Liver (tissue), 3 donors: ENCODE measurements at regions not wholly inside any gene's neighbourhood (a gene's known extent, or its start where the extent isn't known, plus 50 kb on each side); places are given as distances from the start of the nearest gene placed in this dataset.

Source experiments
- CTCF ChIP-seq: fragments of 150-350 bp; IDR thresholded peaks from 2 replicates; pipeline ENCODE4 v1.5.1; 2017; ENCODE audit warnings: improper control_type of control experiment, low read depth, low read length; ENCODE audit not compliant: missing input control
- EGR1 ChIP-seq, 2 donors: IDR thresholded peaks; 2 replicates each; pipeline ENCODE4 v1.6.1; 2016 to 2018; ENCODE audit warnings: antibody characterized with exemption in 2 of 2, low read depth in 2 of 2
- FOXA2 ChIP-seq: IDR thresholded peaks from 2 replicates; pipeline ENCODE4 v1.6.1; 2016; ENCODE audit warnings: antibody characterized with exemption
- JUND ChIP-seq, 2 donors: IDR thresholded peaks; 2 replicates each; pipeline ENCODE4 v1.6.1; 2016; ENCODE audit warnings: antibody characterized with exemption in 2 of 2
- MAX ChIP-seq: IDR thresholded peaks from 2 replicates; pipeline ENCODE4 v1.6.1; 2016; ENCODE audit warnings: antibody characterized with exemption
- REST ChIP-seq: IDR thresholded peaks from 2 replicates; pipeline ENCODE4 v1.6.1; 2016; ENCODE audit warnings: antibody characterized with exemption, mild to moderate bottlenecking
- YY1 ChIP-seq: IDR thresholded peaks from 2 replicates; pipeline ENCODE4 v1.6.1; 2016; ENCODE audit warnings: antibody characterized with exemption, mild to moderate bottlenecking
- donor health status: healthy.
- donor health status: healthy.

GRCh38 chr13:43984292-43984691 is 104.6 kb downstream of the LACC1 start:
- TF ChIP-seq CTCF (no peak), YY1 (no peak), JUND (IDR thresholded peaks at IDR 0.05) (no peak), FOXA2 (no peak), REST (no peak), MAX (no peak), EGR1 (IDR thresholded peaks at IDR 0.05; ENCODE audit: low read depth in 2 of 2) (no peak)
